ENCODE measurements at regions not wholly inside any gene's neighbourhood (a gene's known extent, or its start where the extent isn't known, plus 50 kb on each side); places are given as distances from the start of the nearest gene placed in this dataset.

DNA sequence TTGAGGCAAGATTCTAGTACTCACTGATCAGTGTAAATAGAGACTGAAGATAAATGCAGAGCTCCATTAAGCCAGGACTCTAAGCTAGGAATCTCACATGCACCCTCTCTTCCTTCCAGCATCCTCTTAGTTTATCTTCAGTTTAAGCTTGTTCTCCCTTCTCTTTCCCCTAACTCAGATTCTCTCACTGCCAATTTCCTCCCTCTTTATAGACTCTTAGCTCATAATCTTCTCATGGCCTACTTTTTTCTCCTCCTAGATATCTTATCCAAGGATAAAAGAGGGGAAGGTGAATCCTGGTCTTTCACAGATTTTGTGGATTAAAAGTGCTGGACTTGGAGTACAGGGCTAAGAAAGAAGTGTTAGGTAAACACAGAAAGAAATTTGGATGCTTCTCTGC, 108.9 kb upstream of the TENM3 start:
- TF ChIP-seq, protein P1, sequence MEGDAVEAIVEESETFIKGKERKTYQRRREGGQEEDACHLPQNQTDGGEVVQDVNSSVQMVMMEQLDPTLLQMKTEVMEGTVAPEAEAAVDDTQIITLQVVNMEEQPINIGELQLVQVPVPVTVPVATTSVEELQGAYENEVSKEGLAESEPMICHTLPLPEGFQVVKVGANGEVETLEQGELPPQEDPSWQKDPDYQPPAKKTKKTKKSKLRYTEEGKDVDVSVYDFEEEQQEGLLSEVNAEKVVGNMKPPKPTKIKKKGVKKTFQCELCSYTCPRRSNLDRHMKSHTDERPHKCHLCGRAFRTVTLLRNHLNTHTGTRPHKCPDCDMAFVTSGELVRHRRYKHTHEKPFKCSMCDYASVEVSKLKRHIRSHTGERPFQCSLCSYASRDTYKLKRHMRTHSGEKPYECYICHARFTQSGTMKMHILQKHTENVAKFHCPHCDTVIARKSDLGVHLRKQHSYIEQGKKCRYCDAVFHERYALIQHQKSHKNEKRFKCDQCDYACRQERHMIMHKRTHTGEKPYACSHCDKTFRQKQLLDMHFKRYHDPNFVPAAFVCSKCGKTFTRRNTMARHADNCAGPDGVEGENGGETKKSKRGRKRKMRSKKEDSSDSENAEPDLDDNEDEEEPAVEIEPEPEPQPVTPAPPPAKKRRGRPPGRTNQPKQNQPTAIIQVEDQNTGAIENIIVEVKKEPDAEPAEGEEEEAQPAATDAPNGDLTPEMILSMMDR (IDR thresholded peaks at IDR 0.05; ENCODE audit: borderline replicate concordance, extremely low read depth, low read length, poor library complexity, severe bottlenecking) = no peak
- no peak for TF ChIP-seq EZH2 (IDR thresholded peaks at IDR 0.05; ENCODE audit: borderline replicate concordance, low read depth, low read length, severe bottlenecking)
